ENCODE measurements at regions not wholly inside any gene's neighbourhood (a gene's known extent, or its start where the extent isn't known, plus 50 kb on each side); places are given as distances from the start of the nearest gene placed in this dataset.

GRCh38 chr11:24421766-24422165, 75.1 kb upstream of the LUZP2 start:
- Histone ChIP-seq H3K4me1 (no peaks in the 10 kb centered on the region), H3K36me3 (ENCODE audit: insufficient read depth in 1 of 2, low read depth in 1 of 2) (no peaks in the 10 kb centered on the region), H3K27ac (no peak overlapping the region), H3K27me3 (ENCODE audit: insufficient read depth in 3 of 3, low read length in 2 of 3) (no peaks in the 10 kb centered on the region), H3K9me3 (peaks cover 7% of the 10 kb centered on the region), H3K4me3 (no peak overlapping the region)
- intact Hi-C loops (cut with DNase I): no loop called here
- WGBS, 3 donors: 77 to 85% (median 83%) methylated on average over 3 of the region's 3 CpGs
- DNase-seq (no peak), ATAC-seq (no peak)
- no peak for TF ChIP-seq CTCF (IDR thresholded peaks at IDR 0.05)

- TF ChIP-seq CTCF (IDR thresholded peaks at IDR 0.05): no peak
- Histone ChIP-seq H3K36me3 (ENCODE audit: insufficient read depth in 1 of 2, low read depth in 1 of 2) (no peaks in the 10 kb centered on the region), H3K27me3 (ENCODE audit: insufficient read depth in 3 of 3, low read length in 2 of 3) (no peaks in the 10 kb centered on the region), H3K27ac (no peak overlapping the region), H3K4me3 (no peak overlapping the region), H3K9me3 (peaks cover 7% of the 10 kb centered on the region), H3K4me1 (no peaks in the 10 kb centered on the region)
- ATAC-seq: no peak
- no peak for DNase-seq
- intact Hi-C loops (cut with DNase I): no loop called here
- WGBS, 3 donors: 16 to 31% (median 31%) methylated on average over 1 of the region's 1 CpG
Measured at GRCh38 chr11:24422376-24422775, 74.5 kb upstream of the LUZP2 start.

- no peak overlapping the region for H3K4me3 ChIP-seq
- H3K27ac ChIP-seq: no peak overlapping the region
- H3K36me3 ChIP-seq (ENCODE audit: insufficient read depth in 1 of 2, low read depth in 1 of 2): no peaks in the 10 kb centered on the region
- H3K4me1 ChIP-seq: no peaks in the 10 kb centered on the region
- no peaks in the 10 kb centered on the region for H3K9me3 ChIP-seq
- no peaks in the 10 kb centered on the region for H3K27me3 ChIP-seq (ENCODE audit: insufficient read depth in 3 of 3, low read length in 2 of 3)
- TF ChIP-seq CTCF (IDR thresholded peaks at IDR 0.05): no peak
- ATAC-seq: no peak
- WGBS, 3 donors: 81 to 84% (median 81%) methylated on average over 4 of the region's 4 CpGs
- no peak for DNase-seq
- intact Hi-C loops (cut with DNase I): no loop called here
Measured at GRCh38 chr11:24437123-24437522, 59.7 kb upstream of the LUZP2 start.
